ENCODE measurements at regions not wholly inside any gene's neighbourhood (a gene's known extent, or its start where the extent isn't known, plus 50 kb on each side); places are given as distances from the start of the nearest gene placed in this dataset.
A peak's percentile ranks its signal among the peaks of the same experiment; 100 is the strongest.

DNA sequence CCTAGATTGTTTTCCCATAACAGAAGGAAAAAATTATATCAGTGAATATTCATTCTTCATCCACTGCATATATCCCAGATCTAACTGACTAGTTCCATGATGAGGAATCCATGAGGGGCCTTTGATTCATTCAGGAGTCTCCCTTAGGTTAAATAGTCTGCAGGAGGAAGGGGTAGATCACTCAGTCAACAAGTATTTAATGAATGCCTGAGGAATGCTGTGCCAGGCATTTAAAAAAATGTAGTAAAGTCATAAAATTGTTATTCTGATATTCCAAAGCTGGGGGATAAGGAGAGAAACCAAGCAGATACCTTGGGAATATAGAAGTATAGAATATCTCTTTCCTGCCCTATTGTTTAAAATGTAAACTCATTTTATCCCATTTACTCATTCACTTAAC, 216.2 kb upstream of the CAND1 start:
- Histone ChIP-seq H3K27ac (no peak overlapping the region), H3K9ac (ENCODE audit: insufficient read length) (no peak overlapping the region), H3K36me3 (ENCODE audit: insufficient read depth, low read length) (no peaks in the 10 kb centered on the region), H3K4me3 (no peak overlapping the region), H3K9me3 (ENCODE audit: low read depth, low read length) (no peaks in the 10 kb centered on the region)
- no peak for DNase-seq (ENCODE audit: low read depth, low spot score)
- TF ChIP-seq EZH2 (IDR thresholded peaks at IDR 0.05) (no peak), FOXP2 (optimal IDR thresholded peaks at IDR 0.05; ENCODE audit: control extremely low read depth, extremely low read length, insufficient read depth) (no peak), POLR2AphosphoS5 (IDR thresholded peaks at IDR 0.05; ENCODE audit: borderline replicate concordance, low read depth, low read length) (no peak)

GRCh38 chr12:67056329-67056728, 212.8 kb upstream of the CAND1 start:
- Histone ChIP-seq H3K36me3 (ENCODE audit: insufficient read depth, low read length) (no peaks in the 10 kb centered on the region), H3K9ac (ENCODE audit: insufficient read length) (no peak overlapping the region), H3K27ac (no peak overlapping the region), H3K4me3 (no peak overlapping the region), H3K9me3 (ENCODE audit: low read depth, low read length) (no peaks in the 10 kb centered on the region)
- TF ChIP-seq POLR2AphosphoS5 (IDR thresholded peaks at IDR 0.05; ENCODE audit: borderline replicate concordance, low read depth, low read length): no peak
- TF ChIP-seq EZH2 (IDR thresholded peaks at IDR 0.05): no peak
- TF ChIP-seq FOXP2 (optimal IDR thresholded peaks at IDR 0.05; ENCODE audit: control extremely low read depth, extremely low read length, insufficient read depth): no peak
- DNase-seq (ENCODE audit: low read depth, low spot score): no peak

DNA sequence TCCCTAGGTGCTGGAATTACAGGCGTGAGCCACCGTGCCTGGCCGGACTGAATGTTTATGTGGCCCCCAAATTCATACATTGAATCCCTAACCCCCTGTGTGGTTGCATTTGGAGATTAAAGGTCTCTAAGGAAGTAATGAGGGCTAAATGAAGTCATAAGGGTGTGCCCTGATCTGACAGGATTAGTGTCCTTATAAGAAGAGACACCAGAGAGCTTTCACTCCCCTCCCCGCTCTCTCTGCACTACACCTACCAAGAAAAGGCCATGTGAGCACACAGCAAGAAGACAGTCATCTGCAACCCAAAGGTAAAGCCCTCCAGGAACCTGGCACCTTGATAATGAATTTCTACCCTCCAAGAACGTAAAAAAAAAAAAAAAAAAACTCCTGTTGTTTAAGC, 212.1 kb upstream of the CAND1 start:
- no peak for DNase-seq (ENCODE audit: low read depth, low spot score)
- Histone ChIP-seq H3K36me3 (ENCODE audit: insufficient read depth, low read length) (no peaks in the 10 kb centered on the region), H3K4me3 (no peak overlapping the region), H3K9me3 (ENCODE audit: low read depth, low read length) (no peaks in the 10 kb centered on the region), H3K27ac (no peak overlapping the region), H3K9ac (ENCODE audit: insufficient read length) (no peak overlapping the region)
- TF ChIP-seq POLR2AphosphoS5 (IDR thresholded peaks at IDR 0.05; ENCODE audit: borderline replicate concordance, low read depth, low read length): no peak
- no peak for TF ChIP-seq EZH2 (IDR thresholded peaks at IDR 0.05)
- TF ChIP-seq FOXP2 (optimal IDR thresholded peaks at IDR 0.05; ENCODE audit: control extremely low read depth, extremely low read length, insufficient read depth): no peak

DNA sequence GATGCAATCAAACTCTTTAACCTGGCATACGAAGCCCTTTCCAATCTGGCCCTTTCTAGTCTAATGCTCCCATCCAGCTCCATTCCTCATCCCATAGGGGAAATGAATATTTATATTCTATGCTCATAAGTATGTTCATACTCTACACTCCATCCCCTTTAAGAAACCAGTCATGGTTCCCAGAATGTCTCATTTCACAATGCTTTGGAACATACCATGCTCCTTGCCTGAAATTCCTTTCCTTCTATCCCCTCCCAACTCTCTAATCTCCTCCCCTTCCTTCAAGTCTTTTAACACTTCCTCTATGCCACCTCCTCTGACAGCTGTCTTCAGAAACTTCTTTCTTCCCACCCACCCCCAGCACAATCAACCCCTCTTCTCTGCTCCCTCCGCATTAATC, 207.0 kb upstream of the CAND1 start:
- H3K27ac ChIP-seq: no peak overlapping the region
- H3K9me3 ChIP-seq (ENCODE audit: low read depth, low read length): no peaks in the 10 kb centered on the region
- H3K36me3 ChIP-seq (ENCODE audit: insufficient read depth, low read length): no peaks in the 10 kb centered on the region

GRCh38 chr12:67067453-67068203, 201.5 kb upstream of the CAND1 start:
- H3K4me3 ChIP-seq: peak overlapping the region; percentile 73; the same call in 1 of the 2 replicates
- H3K27ac ChIP-seq: no peak overlapping the region
- TF ChIP-seq POLR2AphosphoS5 (IDR thresholded peaks at IDR 0.05; ENCODE audit: borderline replicate concordance, low read depth, low read length) (no peak), FOXP2 (optimal IDR thresholded peaks at IDR 0.05; ENCODE audit: control extremely low read depth, extremely low read length, insufficient read depth) (no peak), EZH2 (IDR thresholded peaks at IDR 0.05) (no peak)
- DNase-seq (ENCODE audit: low read depth, low spot score): no peak
- H3K36me3 ChIP-seq (ENCODE audit: insufficient read depth, low read length): no peaks in the 10 kb centered on the region
- H3K9me3 ChIP-seq (ENCODE audit: low read depth, low read length): no peaks in the 10 kb centered on the region
- H3K9ac ChIP-seq (ENCODE audit: insufficient read length): no peak overlapping the region

More for the DNA sequence above, 207.0 kb upstream of the CAND1 start:
- TF ChIP-seq FOXP2 (optimal IDR thresholded peaks at IDR 0.05; ENCODE audit: control extremely low read depth, extremely low read length, insufficient read depth) (no peak), POLR2AphosphoS5 (IDR thresholded peaks at IDR 0.05; ENCODE audit: borderline replicate concordance, low read depth, low read length) (no peak), EZH2 (IDR thresholded peaks at IDR 0.05) (no peak)
- no peak overlapping the region for H3K9ac ChIP-seq (ENCODE audit: insufficient read length)
- no peak overlapping the region for H3K4me3 ChIP-seq
- no peak for DNase-seq (ENCODE audit: low read depth, low spot score)

DNA sequence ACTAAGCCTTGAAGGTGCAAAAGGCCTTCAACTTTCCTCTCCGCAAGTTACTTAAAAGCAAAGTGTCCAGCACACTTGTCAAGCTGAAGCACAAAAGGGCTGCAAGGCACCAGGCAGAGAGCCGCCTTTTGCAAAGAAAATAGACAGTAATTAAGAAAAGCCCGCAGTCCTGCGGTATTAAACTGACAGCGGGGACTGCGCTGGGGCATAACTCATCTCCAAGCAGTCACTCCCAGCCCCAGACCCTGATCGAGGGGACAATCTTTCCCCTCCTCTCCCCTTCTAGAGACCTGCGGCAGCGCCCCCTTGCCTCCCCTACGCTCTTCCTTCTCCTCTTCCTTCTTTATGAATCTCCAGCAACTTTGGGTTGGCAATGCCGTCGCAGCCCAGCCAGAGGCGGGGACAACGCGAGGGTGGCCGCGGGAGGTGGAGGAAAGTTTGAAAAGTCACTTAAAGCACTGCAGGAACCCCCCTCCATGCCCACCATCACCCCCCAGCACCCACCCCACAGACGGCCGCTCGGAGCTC, 200.9 kb upstream of the CAND1 start:
- peak overlapping the region; percentile 73 for H3K4me3 ChIP-seq
- no peak overlapping the region for H3K9ac ChIP-seq (ENCODE audit: insufficient read length)
- TF ChIP-seq POLR2AphosphoS5 (IDR thresholded peaks at IDR 0.05; ENCODE audit: borderline replicate concordance, low read depth, low read length): no peak
- no peak for TF ChIP-seq FOXP2 (optimal IDR thresholded peaks at IDR 0.05; ENCODE audit: control extremely low read depth, extremely low read length, insufficient read depth)
- TF ChIP-seq EZH2 (IDR thresholded peaks at IDR 0.05): no peak
- H3K36me3 ChIP-seq (ENCODE audit: insufficient read depth, low read length): no peaks in the 10 kb centered on the region
- H3K27ac ChIP-seq: no peak overlapping the region
- no peak for DNase-seq (ENCODE audit: low read depth, low spot score)
- H3K9me3 ChIP-seq (ENCODE audit: low read depth, low read length): no peaks in the 10 kb centered on the region

DNA sequence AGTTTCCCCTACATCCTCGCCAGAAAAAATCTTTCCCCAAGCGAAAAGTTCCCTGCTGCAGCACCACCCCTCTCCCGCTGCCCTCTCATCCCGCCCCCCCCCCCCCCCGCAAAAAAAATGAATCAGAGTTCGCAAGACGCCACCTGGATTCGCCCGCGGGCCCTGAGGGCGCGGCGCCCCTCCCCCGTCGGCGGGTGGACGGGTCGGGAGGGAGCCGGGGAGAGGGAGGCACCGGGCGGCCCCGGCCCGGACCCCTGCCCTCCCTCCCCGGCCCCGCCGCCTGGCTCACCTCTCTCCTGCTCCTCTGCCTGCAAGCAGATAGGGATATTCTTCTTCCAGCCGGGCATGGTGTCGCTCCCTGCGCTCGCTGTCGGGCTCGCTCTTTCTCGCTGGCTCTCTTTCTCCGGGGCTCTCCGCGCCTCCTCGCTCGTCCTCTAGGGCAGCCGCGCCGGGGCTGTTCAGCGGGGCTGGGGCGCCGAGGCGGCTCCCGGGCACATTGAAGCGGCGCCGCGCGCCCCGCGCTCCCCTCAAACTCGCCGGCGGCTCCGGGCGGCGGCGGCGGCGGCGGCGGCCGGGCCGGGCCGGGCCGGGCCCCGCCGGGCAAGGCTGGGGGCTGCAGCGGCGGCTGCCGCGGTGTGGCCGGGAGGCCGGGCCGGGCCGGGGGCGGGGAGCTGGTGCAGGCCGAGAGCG, 200.3 kb upstream of the CAND1 start:
- Histone ChIP-seq H3K9me3 (ENCODE audit: low read depth, low read length) (no peaks in the 10 kb centered on the region), H3K9ac (ENCODE audit: insufficient read length) (no peak overlapping the region), H3K4me3 (peak overlapping the region; percentile 73), H3K36me3 (ENCODE audit: insufficient read depth, low read length) (no peaks in the 10 kb centered on the region), H3K27ac (no peak overlapping the region)
- no peak for DNase-seq (ENCODE audit: low read depth, low spot score)
- TF ChIP-seq POLR2AphosphoS5 (IDR thresholded peaks at IDR 0.05; ENCODE audit: borderline replicate concordance, low read depth, low read length) (no peak), EZH2 (IDR thresholded peaks at IDR 0.05) (no peak), FOXP2 (optimal IDR thresholded peaks at IDR 0.05; ENCODE audit: control extremely low read depth, extremely low read length, insufficient read depth) (no peak)

DNA sequence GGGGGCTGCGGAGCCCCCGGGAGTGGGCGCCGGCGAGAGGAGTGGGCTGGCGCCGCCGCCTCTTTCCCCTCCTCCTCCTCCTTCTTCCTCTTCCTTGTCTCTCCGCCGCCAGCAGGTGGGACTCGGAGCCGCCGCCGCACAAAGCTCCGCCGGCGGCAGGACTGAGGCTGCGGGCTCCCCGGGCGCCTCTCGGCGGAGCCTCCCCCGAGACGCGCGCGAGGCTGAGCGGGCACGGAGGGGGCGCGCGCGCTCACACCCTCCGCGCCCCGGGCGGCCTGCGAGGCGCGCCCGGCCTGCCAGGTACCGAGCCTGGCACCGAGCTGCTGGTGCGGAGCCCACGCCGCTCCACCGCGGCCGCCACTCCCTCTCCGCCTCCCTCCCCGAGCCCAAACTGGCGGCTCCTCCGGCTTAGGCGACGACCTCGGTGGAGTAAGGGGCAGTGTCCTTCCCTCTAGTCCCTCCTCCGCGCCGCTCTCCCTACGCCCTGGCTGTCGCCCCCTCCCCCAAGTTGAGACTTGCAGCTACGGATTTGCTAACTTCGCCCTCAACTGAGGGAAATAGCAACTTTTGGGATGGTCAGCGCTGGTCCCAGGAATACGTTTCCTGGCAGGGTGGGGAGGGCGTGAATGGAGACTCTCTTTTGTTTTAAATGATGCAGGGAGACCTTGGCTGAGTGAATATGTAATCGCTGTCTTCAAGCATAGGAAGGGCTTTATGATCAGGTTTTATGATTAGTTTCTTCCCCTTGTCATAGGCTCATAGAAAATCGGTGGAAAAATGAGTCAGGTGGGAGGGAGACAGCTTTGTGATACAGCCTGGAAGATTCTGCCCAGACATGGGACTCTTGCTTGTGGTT, 199.5 kb upstream of the CAND1 start:
- H3K9me3 ChIP-seq (ENCODE audit: low read depth, low read length): no peaks in the 10 kb centered on the region
- DNase-seq (ENCODE audit: low read depth, low spot score): no peak
- H3K27ac ChIP-seq: no peak overlapping the region
- no peak overlapping the region for H3K9ac ChIP-seq (ENCODE audit: insufficient read length)
- peak overlapping the region; percentile 71 for H3K4me3 ChIP-seq
- no peaks in the 10 kb centered on the region for H3K36me3 ChIP-seq (ENCODE audit: insufficient read depth, low read length)
- TF ChIP-seq EZH2 (IDR thresholded peaks at IDR 0.05): no peak
- TF ChIP-seq POLR2AphosphoS5 (IDR thresholded peaks at IDR 0.05; ENCODE audit: borderline replicate concordance, low read depth, low read length): no peak
- no peak for TF ChIP-seq FOXP2 (optimal IDR thresholded peaks at IDR 0.05; ENCODE audit: control extremely low read depth, extremely low read length, insufficient read depth)

Measured in SK-N-MC (cell line).